ENCODE measurements at regions not wholly inside any gene's neighbourhood (a gene's known extent, or its start where the extent isn't known, plus 50 kb on each side); places are given as distances from the start of the nearest gene placed in this dataset.

- DNase-seq (peak in 1 of 4 donors; percentile 32), ATAC-seq (no peak)
- no peaks in the 10 kb centered on the region for H3K4me1 ChIP-seq
- H3K9me3 ChIP-seq = no peaks in the 10 kb centered on the region
- no peaks in the 10 kb centered on the region for H3K27me3 ChIP-seq
- TF ChIP-seq, protein P1, sequence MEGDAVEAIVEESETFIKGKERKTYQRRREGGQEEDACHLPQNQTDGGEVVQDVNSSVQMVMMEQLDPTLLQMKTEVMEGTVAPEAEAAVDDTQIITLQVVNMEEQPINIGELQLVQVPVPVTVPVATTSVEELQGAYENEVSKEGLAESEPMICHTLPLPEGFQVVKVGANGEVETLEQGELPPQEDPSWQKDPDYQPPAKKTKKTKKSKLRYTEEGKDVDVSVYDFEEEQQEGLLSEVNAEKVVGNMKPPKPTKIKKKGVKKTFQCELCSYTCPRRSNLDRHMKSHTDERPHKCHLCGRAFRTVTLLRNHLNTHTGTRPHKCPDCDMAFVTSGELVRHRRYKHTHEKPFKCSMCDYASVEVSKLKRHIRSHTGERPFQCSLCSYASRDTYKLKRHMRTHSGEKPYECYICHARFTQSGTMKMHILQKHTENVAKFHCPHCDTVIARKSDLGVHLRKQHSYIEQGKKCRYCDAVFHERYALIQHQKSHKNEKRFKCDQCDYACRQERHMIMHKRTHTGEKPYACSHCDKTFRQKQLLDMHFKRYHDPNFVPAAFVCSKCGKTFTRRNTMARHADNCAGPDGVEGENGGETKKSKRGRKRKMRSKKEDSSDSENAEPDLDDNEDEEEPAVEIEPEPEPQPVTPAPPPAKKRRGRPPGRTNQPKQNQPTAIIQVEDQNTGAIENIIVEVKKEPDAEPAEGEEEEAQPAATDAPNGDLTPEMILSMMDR (IDR thresholded peaks at IDR 0.05) = no peak
- H3K36me3 ChIP-seq = no peaks in the 10 kb centered on the region
- no peak overlapping the region for H3K4me3 ChIP-seq
- H3K27ac ChIP-seq = no peak overlapping the region
- intact Hi-C loops (cut with DNase I) = no loop called here
Observed at GRCh38 chr6:50455029-50455428, 258.3 kb upstream of the TFAP2D start.

DNA sequence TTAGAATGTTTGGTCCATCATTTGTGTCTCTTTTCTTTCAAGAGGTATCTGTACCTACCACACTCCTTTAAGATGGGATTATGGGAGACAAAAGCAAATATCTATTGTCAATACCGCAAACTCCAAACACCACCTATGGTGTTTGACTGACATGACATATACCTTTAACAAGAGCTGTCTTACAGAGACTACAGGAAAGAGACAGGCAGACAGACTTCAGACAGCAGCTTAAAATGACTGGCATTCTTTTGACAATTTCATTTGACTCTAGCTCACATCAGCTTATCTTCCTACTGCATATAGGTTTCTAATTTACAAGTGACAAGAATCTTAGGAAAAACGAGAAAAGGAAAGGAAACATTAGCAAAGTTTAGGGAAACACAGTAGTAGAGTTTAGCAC is 256.0 kb upstream of the TFAP2D start:
- TF ChIP-seq, protein P1 (IDR thresholded peaks at IDR 0.05) = no peak
- Histone ChIP-seq H3K27me3 (no peaks in the 10 kb centered on the region), H3K9me3 (no peaks in the 10 kb centered on the region), H3K36me3 (no peaks in the 10 kb centered on the region), H3K4me3 (no peak overlapping the region), H3K27ac (no peak overlapping the region), H3K4me1 (no peaks in the 10 kb centered on the region)
- no peak for DNase-seq
- intact Hi-C loops (cut with DNase I) = no loop called here
- no peak for ATAC-seq

DNA sequence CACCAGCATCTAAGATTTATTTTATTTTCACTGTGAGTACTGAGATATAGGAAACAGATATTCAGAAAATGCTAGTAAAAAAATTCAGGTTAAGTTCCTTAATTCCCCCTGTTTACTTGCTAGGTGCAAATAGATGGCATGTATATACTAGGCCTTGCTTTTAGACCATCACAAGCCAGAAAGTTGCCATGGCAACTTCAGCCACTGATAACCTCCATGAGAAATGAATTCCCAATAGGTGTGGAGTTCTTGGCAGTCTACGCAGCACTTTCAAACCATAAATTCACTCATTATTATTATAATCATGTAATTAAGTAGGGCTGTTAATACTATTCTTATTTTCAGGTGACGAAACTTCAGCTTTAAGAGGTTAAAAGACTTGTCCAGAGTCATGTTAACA is 251.6 kb upstream of the TFAP2D start:
- intact Hi-C loops (cut with DNase I) = no loop called here

GRCh38 chr6:50463931-50464330 is 249.4 kb upstream of the TFAP2D start:
- no peak overlapping the region for H3K27ac ChIP-seq
- H3K4me3 ChIP-seq = no peak overlapping the region
- ATAC-seq = no peak
- no peaks in the 10 kb centered on the region for H3K9me3 ChIP-seq
- intact Hi-C loops (cut with DNase I) = no loop called here
- H3K4me1 ChIP-seq = no peaks in the 10 kb centered on the region
- TF ChIP-seq, protein P1 (IDR thresholded peaks at IDR 0.05) = no peak
- no peaks in the 10 kb centered on the region for H3K36me3 ChIP-seq
- no peaks in the 10 kb centered on the region for H3K27me3 ChIP-seq
- DNase-seq = no peak

More for the DNA sequence above, 251.6 kb upstream of the TFAP2D start:
- TF ChIP-seq, protein P1 (IDR thresholded peaks at IDR 0.05) = no peak
- H3K36me3 ChIP-seq = no peaks in the 10 kb centered on the region
- DNase-seq = no peak
- H3K4me3 ChIP-seq = no peak overlapping the region
- H3K27ac ChIP-seq = no peak overlapping the region
- H3K27me3 ChIP-seq = no peaks in the 10 kb centered on the region
- no peaks in the 10 kb centered on the region for H3K4me1 ChIP-seq
- H3K9me3 ChIP-seq = no peaks in the 10 kb centered on the region
- no peak for ATAC-seq

DNA sequence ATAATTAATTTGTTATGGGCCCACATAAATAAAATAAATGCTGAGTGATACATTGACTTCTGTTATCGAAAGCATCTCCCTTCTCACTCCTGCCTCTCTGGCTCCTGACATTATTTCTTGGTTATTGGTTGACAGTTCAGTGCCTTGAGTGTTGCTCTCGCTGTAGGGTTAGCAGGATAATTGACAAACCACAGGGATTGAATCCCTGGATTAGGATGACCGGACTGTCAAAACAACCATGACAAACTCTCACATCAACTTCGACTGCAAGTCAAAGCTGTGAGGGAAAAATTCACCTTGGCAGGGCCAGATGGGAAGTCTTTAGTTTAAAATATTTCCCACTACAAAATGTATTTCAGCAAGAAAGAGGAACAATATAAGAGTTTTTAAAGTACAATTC is 245.4 kb upstream of the TFAP2D start:
- ATAC-seq (no peak), DNase-seq (no peak)
- no peak overlapping the region for H3K27ac ChIP-seq
- no peak overlapping the region for H3K4me3 ChIP-seq
- H3K9me3 ChIP-seq = no peaks in the 10 kb centered on the region
- TF ChIP-seq, protein P1 (IDR thresholded peaks at IDR 0.05) = no peak
- no peaks in the 10 kb centered on the region for H3K4me1 ChIP-seq
- H3K36me3 ChIP-seq = no peaks in the 10 kb centered on the region
- intact Hi-C loops (cut with DNase I) = no loop called here
- no peaks in the 10 kb centered on the region for H3K27me3 ChIP-seq
